Endothelial cell (in vitro differentiated cells): ENCODE measurements at regions not wholly inside any gene's neighbourhood (a gene's known extent, or its start where the extent isn't known, plus 50 kb on each side); places are given as distances from the start of the nearest gene placed in this dataset.
A peak's percentile ranks its signal among the peaks of the same experiment; 100 is the strongest.

ENCODE experiments used
- DNase-seq: peaks from one replicate; pipeline ENCODE4 v3.0.0; 2021; ENCODE audit warnings: low spot score
- H3K27ac Mint-ChIP-seq: one replicate; pipeline ENCODE4 v1.8.0; 2021; ENCODE audit warnings: mixed read lengths, inconsistent platforms; ENCODE audit not compliant: unreplicated experiment
- H3K27me3 Mint-ChIP-seq: one replicate; pipeline ENCODE4 v1.8.0; 2021; ENCODE audit warnings: mild to moderate bottlenecking, moderate library complexity, mixed read lengths, inconsistent platforms; ENCODE audit not compliant: unreplicated experiment
- H3K36me3 Mint-ChIP-seq: one replicate; pipeline ENCODE4 v1.8.0; 2021; ENCODE audit warnings: mild to moderate bottlenecking, low read depth, mixed read lengths, inconsistent platforms; ENCODE audit not compliant: unreplicated experiment
- H3K4me1 Mint-ChIP-seq: one replicate; pipeline ENCODE4 v1.8.0; 2021; ENCODE audit warnings: mild to moderate bottlenecking, mixed read lengths, inconsistent platforms; ENCODE audit not compliant: unreplicated experiment
- H3K4me3 Mint-ChIP-seq: one replicate; pipeline ENCODE4 v1.8.0; 2021; ENCODE audit warnings: mild to moderate bottlenecking, mixed read lengths, inconsistent platforms; ENCODE audit not compliant: unreplicated experiment
- H3K9me3 Mint-ChIP-seq: one replicate; pipeline ENCODE4 v1.8.0; 2021; ENCODE audit warnings: mixed read lengths, inconsistent platforms; ENCODE audit not compliant: unreplicated experiment
- CTCF ChIP-seq: fragments of 200-600 bp; sonication (generic); IDR thresholded peaks from one replicate; pipeline ENCODE4 v1.5.0; 2021; ENCODE audit warnings: antibody characterized with exemption; ENCODE audit not compliant: unreplicated experiment

GRCh38 chr20:51319522-51319921 lies 223.0 kb downstream of the NFATC2 start:
- Mint-ChIP-seq H3K4me1 (peaks cover 4% of the 10 kb centered on the region), H3K36me3 (no peaks in the 10 kb centered on the region), H3K4me3 (no peak overlapping the region), H3K27ac (no peak overlapping the region), H3K27me3 (peaks cover 16% of the 10 kb centered on the region), H3K9me3 (no peaks in the 10 kb centered on the region)
- DNase-seq, result no peak
- TF ChIP-seq CTCF, result no peak

DNA sequence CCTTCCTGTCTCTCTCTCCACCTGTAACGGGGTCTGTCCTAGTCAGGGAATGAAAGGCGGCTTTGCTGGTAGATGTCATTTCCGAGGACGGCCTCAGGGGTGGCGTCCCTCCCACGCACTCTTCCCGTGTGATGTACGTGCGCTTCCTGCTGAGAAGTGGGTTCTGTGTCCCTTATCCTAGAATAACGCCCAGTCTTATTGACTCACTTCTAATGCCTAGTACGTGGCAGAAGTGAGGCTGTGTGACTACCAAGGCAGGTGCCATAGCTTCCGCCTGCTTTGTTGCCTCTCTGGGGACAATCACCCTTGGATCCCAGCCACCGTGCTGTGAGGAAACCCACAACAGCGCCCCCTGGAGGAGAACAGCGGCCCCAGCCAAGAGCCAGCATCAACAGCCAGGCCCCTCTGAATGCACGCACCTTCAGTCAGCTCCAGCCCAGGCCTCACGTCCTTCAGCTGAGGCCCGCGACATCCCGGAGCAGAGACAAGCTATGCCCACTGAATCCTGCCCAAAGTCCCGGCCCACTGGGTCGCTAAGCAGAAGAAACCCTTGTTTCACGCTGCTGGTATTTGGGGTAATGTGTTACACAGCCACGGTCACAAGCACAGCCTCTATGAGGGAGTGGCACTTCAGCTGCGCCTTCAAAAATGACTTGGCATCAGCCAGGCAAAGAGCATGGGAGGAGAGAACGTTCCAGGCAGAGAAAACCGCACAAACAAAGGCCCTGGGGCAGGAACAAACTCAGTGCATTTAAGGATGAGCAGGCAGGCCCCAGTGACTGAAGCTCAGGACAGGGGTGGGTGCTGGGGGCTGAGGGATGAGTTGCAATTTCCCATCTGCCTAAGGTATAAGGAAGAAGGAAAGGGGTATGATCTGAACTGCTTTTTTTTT lies 224.2 kb downstream of the NFATC2 start:
- H3K4me1 Mint-ChIP-seq, result peaks cover 6% of the 10 kb centered on the region
- H3K36me3 Mint-ChIP-seq, result no peaks in the 10 kb centered on the region
- peak; percentile 93 for TF ChIP-seq CTCF
- H3K4me3 Mint-ChIP-seq, result no peak overlapping the region
- H3K9me3 Mint-ChIP-seq, result no peaks in the 10 kb centered on the region
- H3K27me3 Mint-ChIP-seq, result peaks cover 13% of the 10 kb centered on the region
- H3K27ac Mint-ChIP-seq, result peak overlapping the region; percentile 17
- DNase-seq, result peak; percentile 83

GRCh38 chr20:51315390-51315789 lies 227.1 kb downstream of the NFATC2 start:
- no peak for DNase-seq
- H3K27ac Mint-ChIP-seq, result no peak overlapping the region
- H3K36me3 Mint-ChIP-seq, result no peaks in the 10 kb centered on the region
- TF ChIP-seq CTCF, result no peak
- H3K27me3 Mint-ChIP-seq, result peaks cover 14% of the 10 kb centered on the region
- peaks cover 16% of the 10 kb centered on the region for H3K4me1 Mint-ChIP-seq
- H3K4me3 Mint-ChIP-seq, result no peak overlapping the region
- H3K9me3 Mint-ChIP-seq, result no peaks in the 10 kb centered on the region

- H3K4me3 Mint-ChIP-seq, result no peak overlapping the region
- no peaks in the 10 kb centered on the region for H3K36me3 Mint-ChIP-seq
- H3K27me3 Mint-ChIP-seq, result peaks cover 13% of the 10 kb centered on the region
- no peaks in the 10 kb centered on the region for H3K9me3 Mint-ChIP-seq
- H3K4me1 Mint-ChIP-seq, result peaks cover 16% of the 10 kb centered on the region
- no peak overlapping the region for H3K27ac Mint-ChIP-seq
- DNase-seq, result peak; percentile 14
- no peak for TF ChIP-seq CTCF
Measured at GRCh38 chr20:51313358-51313827, 229.1 kb downstream of the NFATC2 start.

- no peak for TF ChIP-seq CTCF
- H3K4me1 Mint-ChIP-seq, result peaks cover 12% of the 10 kb centered on the region
- no peak overlapping the region for H3K4me3 Mint-ChIP-seq
- H3K27ac Mint-ChIP-seq, result no peak overlapping the region
- H3K27me3 Mint-ChIP-seq, result peaks cover 12% of the 10 kb centered on the region
- DNase-seq, result no peak
- H3K9me3 Mint-ChIP-seq, result no peaks in the 10 kb centered on the region
- no peaks in the 10 kb centered on the region for H3K36me3 Mint-ChIP-seq
Measured at GRCh38 chr20:51312480-51312783, 230.1 kb downstream of the NFATC2 start.
